Activated CD8-positive, alpha-beta T cell treated with anti-CD3 and anti-CD28 coated beads, Interleukin-2, amount 10 ng/mL, durations not matched to agents 7 days and 5 days (primary cell): ENCODE measurements at regions not wholly inside any gene's neighbourhood (a gene's known extent, or its start where the extent isn't known, plus 50 kb on each side); places are given as distances from the start of the nearest gene placed in this dataset.
"Not testable (repeated sequence)": the region's sequence is repeated elsewhere in the genome, so short reads cannot be mapped to it uniquely, and the experiment has no call there.

Experiments used
- ATAC-seq: fragments of 150-1000 bp; cut with Tn5 transposase; one replicate; pipeline ENCODE4 v1.10.0; 2021; ENCODE audit warnings: moderate library complexity
- CTCF ChIA-PET: fragments of 350-600 bp; sonication (Branson Sonifier 250); formaldehyde crosslinking; loops from one replicate; lab custom pipeline; 2021; ENCODE audit warnings: antibody characterized with exemption; lab: Charles Lee
- POLR2A ChIA-PET: fragments of 350-600 bp; sonication (Branson Sonifier 250); formaldehyde crosslinking; loops from one replicate; lab custom pipeline; 2021; ENCODE audit warnings: antibody characterized with exemption; lab: Charles Lee
- DNase-seq: peaks from one replicate; pipeline ENCODE4 v3.0.0-alpha.2; 2020
- H3K27ac Mint-ChIP-seq: one replicate; pipeline ENCODE4 v1.8.0; 2021; ENCODE audit warnings: mild to moderate bottlenecking, mixed read lengths
- H3K27me3 Mint-ChIP-seq: one replicate; pipeline ENCODE4 v1.8.0; 2021; ENCODE audit warnings: low read depth, mixed read lengths
- H3K36me3 Mint-ChIP-seq: one replicate; pipeline ENCODE4 v1.8.0; 2021; ENCODE audit warnings: low read depth, mixed read lengths
- H3K4me1 Mint-ChIP-seq: one replicate; pipeline ENCODE4 v1.8.0; 2021; ENCODE audit warnings: low read depth, mixed read lengths
- H3K4me3 Mint-ChIP-seq: one replicate; pipeline ENCODE4 v1.8.0; 2021; ENCODE audit warnings: mild to moderate bottlenecking, mixed read lengths
- H3K9me3 Mint-ChIP-seq: one replicate; pipeline ENCODE4 v1.8.0; 2022; ENCODE audit warnings: mixed read lengths; ENCODE audit not compliant: insufficient read depth

- no peaks in the 10 kb centered on the region for H3K27me3 Mint-ChIP-seq
- CTCF ChIA-PET = no interaction called here
- no peak overlapping the region for H3K27ac Mint-ChIP-seq
- ATAC-seq (no peak), DNase-seq (no peak)
- peaks cover 4% of the 10 kb centered on the region for H3K9me3 Mint-ChIP-seq
- POLR2A ChIA-PET = no interaction called here
- H3K4me1 Mint-ChIP-seq = no peaks in the 10 kb centered on the region
- no peak overlapping the region for H3K4me3 Mint-ChIP-seq
- no peaks in the 10 kb centered on the region for H3K36me3 Mint-ChIP-seq
Measured at GRCh38 chrX:33906971-33907370, 225.1 kb downstream of the FAM47A start.

GRCh38 chrX:33892670-33893069, 239.4 kb downstream of the FAM47A start:
- no peak overlapping the region for H3K4me3 Mint-ChIP-seq
- no peaks in the 10 kb centered on the region for H3K9me3 Mint-ChIP-seq
- ATAC-seq = no peak
- H3K27ac Mint-ChIP-seq = no peak overlapping the region
- H3K4me1 Mint-ChIP-seq = no peaks in the 10 kb centered on the region
- ChIA-PET CTCF (no interaction called here), POLR2A (no interaction called here)
- H3K36me3 Mint-ChIP-seq = no peaks in the 10 kb centered on the region
- H3K27me3 Mint-ChIP-seq = no peaks in the 10 kb centered on the region
- no peak for DNase-seq

- DNase-seq = no peak
- Mint-ChIP-seq H3K4me1 (no peaks in the 10 kb centered on the region), H3K4me3 (no peak overlapping the region), H3K27ac (no peak overlapping the region), H3K36me3 (no peaks in the 10 kb centered on the region), H3K27me3 (no peaks in the 10 kb centered on the region), H3K9me3 (peaks cover 3% of the 10 kb centered on the region)
- ChIA-PET CTCF (no interaction called here), POLR2A (no interaction called here)
- ATAC-seq = no peak
Measured at GRCh38 chrX:33855251-33855650, 276.9 kb downstream of the FAM47A start.

GRCh38 chrX:33852146-33852545, 280.0 kb downstream of the FAM47A start:
- H3K4me1 Mint-ChIP-seq, H3K9me3 Mint-ChIP-seq, H3K27ac Mint-ChIP-seq, DNase-seq, H3K27me3 Mint-ChIP-seq, CTCF ChIA-PET, ATAC-seq, POLR2A ChIA-PET, H3K4me3 Mint-ChIP-seq, H3K36me3 Mint-ChIP-seq: not testable (repeated sequence)

- DNase-seq (no peak), ATAC-seq (no peak)
- Mint-ChIP-seq H3K4me3 (no peak overlapping the region), H3K27me3 (no peaks in the 10 kb centered on the region), H3K27ac (no peak overlapping the region), H3K4me1 (no peaks in the 10 kb centered on the region), H3K9me3 (peaks cover 4% of the 10 kb centered on the region), H3K36me3 (no peaks in the 10 kb centered on the region)
- ChIA-PET POLR2A (no interaction called here), CTCF (no interaction called here)
Measured at GRCh38 chrX:33840176-33840575, 291.9 kb downstream of the FAM47A start.

GRCh38 chrX:33831211-33831610, 300.9 kb downstream of the FAM47A start:
- Mint-ChIP-seq H3K4me1 (no peaks in the 10 kb centered on the region), H3K9me3 (peaks cover 5% of the 10 kb centered on the region), H3K27me3 (no peaks in the 10 kb centered on the region), H3K4me3 (no peak overlapping the region), H3K36me3 (no peaks in the 10 kb centered on the region), H3K27ac (no peak overlapping the region)
- POLR2A ChIA-PET = no interaction called here
- ATAC-seq (no peak), DNase-seq (no peak)
- CTCF ChIA-PET = no interaction called here

- no peak for ATAC-seq
- Mint-ChIP-seq H3K4me1 (no peaks in the 10 kb centered on the region), H3K36me3 (no peaks in the 10 kb centered on the region), H3K27ac (no peak overlapping the region), H3K4me3 (no peak overlapping the region), H3K27me3 (no peaks in the 10 kb centered on the region), H3K9me3 (peaks cover 4% of the 10 kb centered on the region)
- POLR2A ChIA-PET = no interaction called here
- CTCF ChIA-PET = no interaction called here
- no peak for DNase-seq
Measured at GRCh38 chrX:33817266-33817665, 314.8 kb downstream of the FAM47A start.

GRCh38 chrX:33808636-33809035, 323.5 kb downstream of the FAM47A start:
- Mint-ChIP-seq H3K27ac (no peak overlapping the region), H3K4me3 (no peak overlapping the region), H3K36me3 (no peaks in the 10 kb centered on the region), H3K27me3 (no peaks in the 10 kb centered on the region), H3K9me3 (peaks cover 2% of the 10 kb centered on the region), H3K4me1 (no peaks in the 10 kb centered on the region)
- DNase-seq (no peak), ATAC-seq (no peak)
- POLR2A ChIA-PET = no interaction called here
- CTCF ChIA-PET = no interaction called here

- DNase-seq (no peak), ATAC-seq (no peak)
- Mint-ChIP-seq H3K4me1 (no peaks in the 10 kb centered on the region), H3K4me3 (no peak overlapping the region), H3K36me3 (no peaks in the 10 kb centered on the region), H3K27ac (no peak overlapping the region), H3K9me3 (peaks cover 5% of the 10 kb centered on the region), H3K27me3 (no peaks in the 10 kb centered on the region)
- ChIA-PET CTCF (no interaction called here), POLR2A (no interaction called here)
Measured at GRCh38 chrX:33784548-33784947, 347.6 kb downstream of the FAM47A start.

GRCh38 chrX:33741807-33742206, 390.3 kb downstream of the FAM47A start:
- ChIA-PET CTCF (no interaction called here), POLR2A (no interaction called here)
- H3K27ac Mint-ChIP-seq = no peak overlapping the region
- no peaks in the 10 kb centered on the region for H3K9me3 Mint-ChIP-seq
- no peak overlapping the region for H3K4me3 Mint-ChIP-seq
- no peaks in the 10 kb centered on the region for H3K4me1 Mint-ChIP-seq
- DNase-seq = no peak
- no peak for ATAC-seq
- no peaks in the 10 kb centered on the region for H3K27me3 Mint-ChIP-seq
- no peaks in the 10 kb centered on the region for H3K36me3 Mint-ChIP-seq

- Mint-ChIP-seq H3K4me3 (no peak overlapping the region), H3K9me3 (no peaks in the 10 kb centered on the region), H3K4me1 (no peaks in the 10 kb centered on the region), H3K36me3 (no peaks in the 10 kb centered on the region), H3K27ac (no peak overlapping the region), H3K27me3 (no peaks in the 10 kb centered on the region)
- CTCF ChIA-PET = no interaction called here
- POLR2A ChIA-PET = no interaction called here
- ATAC-seq (no peak), DNase-seq (no peak)
Measured at GRCh38 chrX:33735182-33735581, 396.9 kb downstream of the FAM47A start.

GRCh38 chrX:33726281-33727160, 405.6 kb downstream of the FAM47A start:
- ATAC-seq (no peak), DNase-seq (no peak)
- POLR2A ChIA-PET = no interaction called here
- Mint-ChIP-seq H3K27me3 (no peaks in the 10 kb centered on the region), H3K27ac (no peak overlapping the region), H3K4me3 (no peak overlapping the region), H3K4me1 (no peaks in the 10 kb centered on the region), H3K36me3 (no peaks in the 10 kb centered on the region), H3K9me3 (no peaks in the 10 kb centered on the region)
- CTCF ChIA-PET = no interaction called here
